NCI-H2227 (cell line): ENCODE measurements at regions not wholly inside any gene's neighbourhood (a gene's known extent, or its start where the extent isn't known, plus 50 kb on each side); places are given as distances from the start of the nearest gene placed in this dataset.

ENCODE experiments used
- DNase-seq: peaks from one replicate; lab custom pipeline; 2025; ENCODE audit not compliant: unreplicated experiment; lab: John Stamatoyannopoulos, UW

- DNase-seq, result no peak
Measured at GRCh38 chr2:43109261-43109743, 117.1 kb downstream of the ZFP36L2 start.

GRCh38 chr2:43107679-43108078, 118.7 kb downstream of the ZFP36L2 start:
- no peak for DNase-seq

GRCh38 chr2:43106559-43107527, 119.6 kb downstream of the ZFP36L2 start:
- DNase-seq, result no peak

- no peak for DNase-seq
Measured at GRCh38 chr2:43105586-43106558, 120.5 kb downstream of the ZFP36L2 start.

DNA sequence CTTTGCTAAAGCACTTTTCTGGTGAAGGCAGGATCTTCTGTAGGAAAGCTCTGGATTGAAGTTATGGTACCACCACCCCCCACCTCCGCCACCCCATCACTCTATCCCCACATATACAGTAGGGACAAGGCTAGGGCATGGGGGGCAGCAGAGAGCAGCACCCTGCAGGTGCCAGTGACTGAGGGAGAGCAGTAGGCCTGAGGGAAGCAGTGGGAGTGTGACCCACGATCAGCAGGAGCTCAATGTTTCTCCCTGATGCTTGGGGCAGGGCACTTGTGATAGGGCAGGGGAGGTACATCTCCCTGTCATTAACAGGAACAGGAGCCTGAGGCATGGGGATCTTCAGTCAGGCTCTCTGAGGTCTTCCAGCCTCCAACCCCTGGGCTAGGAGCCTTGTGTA, 121.6 kb downstream of the ZFP36L2 start:
- DNase-seq, result no peak

DNA sequence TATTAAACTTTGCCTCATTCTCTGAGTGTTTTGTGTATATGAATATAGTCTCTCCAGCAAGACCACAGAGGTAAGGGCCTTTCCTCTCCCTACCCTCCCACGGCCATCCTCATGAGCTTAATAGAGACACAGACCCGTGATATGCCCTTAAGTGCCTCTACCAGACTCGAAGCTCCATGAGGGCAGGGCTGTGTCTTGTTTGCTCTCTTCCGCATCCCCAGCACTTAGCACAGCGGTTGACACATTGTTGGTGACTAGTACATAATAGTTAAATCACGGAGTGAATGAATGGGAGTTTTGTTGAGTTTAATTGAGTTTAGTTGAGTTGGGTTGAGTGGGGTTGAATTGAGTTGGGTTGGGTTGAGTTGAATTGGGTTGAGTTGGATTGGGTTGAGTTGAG, 122.3 kb downstream of the ZFP36L2 start:
- DNase-seq, result no peak

GRCh38 chr2:43103093-43103404, 123.4 kb downstream of the ZFP36L2 start:
- DNase-seq, result no peak

- no peak for DNase-seq
Measured at GRCh38 chr2:43102366-43103092, 123.9 kb downstream of the ZFP36L2 start.

DNA sequence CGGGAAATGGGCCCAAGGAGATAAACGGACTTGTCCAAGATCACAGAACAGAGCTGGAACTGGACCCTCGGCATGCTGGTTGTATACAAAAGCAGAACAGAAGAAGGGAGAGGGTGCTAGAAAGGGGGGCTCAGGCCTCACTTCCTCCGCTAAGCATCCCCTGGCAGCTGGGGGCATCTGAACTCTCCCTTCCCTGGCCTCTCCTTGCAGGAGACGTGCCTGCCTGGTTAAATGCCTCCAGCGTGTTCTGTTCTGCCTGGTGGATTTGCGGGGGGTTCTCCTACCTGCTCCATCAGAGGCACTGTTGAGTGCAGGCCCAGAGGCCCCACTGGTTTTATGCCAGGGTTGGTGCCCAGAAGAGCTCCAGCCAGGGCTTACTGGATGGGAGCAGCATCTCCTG, 124.7 kb downstream of the ZFP36L2 start:
- no peak for DNase-seq

DNA sequence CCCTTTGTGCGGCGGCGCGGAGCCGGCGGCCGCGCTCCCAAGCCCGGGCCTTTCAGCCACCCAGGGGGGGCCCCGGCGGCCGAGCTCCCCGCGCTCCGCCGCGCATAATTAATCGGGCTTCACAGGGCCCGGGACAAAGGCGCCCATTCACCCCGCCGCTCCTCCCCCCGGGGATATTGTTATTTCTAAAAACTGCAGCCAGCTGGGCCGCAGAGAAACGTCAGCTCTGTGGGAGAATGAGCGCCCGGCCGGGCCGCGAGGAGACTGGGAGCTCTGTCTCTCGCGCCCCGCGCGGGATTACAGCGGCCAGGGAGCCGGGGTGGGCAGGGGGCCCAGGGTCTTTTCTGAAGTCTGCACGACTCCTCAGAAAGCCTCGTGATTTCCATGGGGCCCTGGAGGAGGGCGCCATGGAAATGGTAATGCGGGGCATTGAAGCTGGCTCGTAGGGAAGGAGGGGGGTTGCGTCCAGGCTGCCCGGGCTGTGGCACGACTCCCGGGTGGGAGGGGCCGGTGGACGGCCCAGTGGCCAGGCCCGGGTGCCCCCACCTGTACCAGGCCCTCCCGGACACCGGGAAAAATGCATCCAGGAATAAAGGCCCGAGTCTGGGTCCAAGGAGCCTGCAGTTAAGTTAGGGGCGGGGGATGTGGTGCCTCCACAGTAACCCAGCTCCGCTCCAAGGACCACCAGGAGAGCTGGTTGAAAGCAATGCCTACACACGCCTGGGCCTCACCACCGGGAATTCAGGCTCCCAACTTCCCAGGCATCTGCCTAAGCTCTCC, 125.3 kb downstream of the ZFP36L2 start:
- peak; percentile 70 for DNase-seq

GRCh38 chr2:43100362-43100882, 126.0 kb downstream of the ZFP36L2 start:
- DNase-seq, result no peak

GRCh38 chr2:43099797-43100196, 126.6 kb downstream of the ZFP36L2 start:
- DNase-seq, result no peak

DNA sequence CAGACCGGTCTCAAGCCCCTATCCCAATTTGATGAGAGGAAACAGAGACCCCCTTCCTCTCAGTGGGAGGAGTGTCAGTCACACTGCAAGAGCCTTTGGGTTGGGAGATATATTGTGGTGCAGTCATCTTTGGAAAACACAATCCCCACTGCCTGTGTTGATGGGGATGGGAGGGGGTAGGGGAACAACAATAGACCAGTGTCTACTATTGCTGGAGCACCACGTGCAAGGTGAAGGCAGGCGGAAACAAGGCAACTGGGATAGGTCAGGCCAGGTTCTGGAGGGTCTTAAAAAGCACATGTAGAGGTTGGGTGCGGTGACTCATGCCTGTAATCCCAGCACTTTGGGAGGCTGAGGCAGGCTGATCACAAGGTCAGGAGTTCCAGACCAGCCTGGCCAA, 127.9 kb downstream of the ZFP36L2 start:
- no peak for DNase-seq

DNA sequence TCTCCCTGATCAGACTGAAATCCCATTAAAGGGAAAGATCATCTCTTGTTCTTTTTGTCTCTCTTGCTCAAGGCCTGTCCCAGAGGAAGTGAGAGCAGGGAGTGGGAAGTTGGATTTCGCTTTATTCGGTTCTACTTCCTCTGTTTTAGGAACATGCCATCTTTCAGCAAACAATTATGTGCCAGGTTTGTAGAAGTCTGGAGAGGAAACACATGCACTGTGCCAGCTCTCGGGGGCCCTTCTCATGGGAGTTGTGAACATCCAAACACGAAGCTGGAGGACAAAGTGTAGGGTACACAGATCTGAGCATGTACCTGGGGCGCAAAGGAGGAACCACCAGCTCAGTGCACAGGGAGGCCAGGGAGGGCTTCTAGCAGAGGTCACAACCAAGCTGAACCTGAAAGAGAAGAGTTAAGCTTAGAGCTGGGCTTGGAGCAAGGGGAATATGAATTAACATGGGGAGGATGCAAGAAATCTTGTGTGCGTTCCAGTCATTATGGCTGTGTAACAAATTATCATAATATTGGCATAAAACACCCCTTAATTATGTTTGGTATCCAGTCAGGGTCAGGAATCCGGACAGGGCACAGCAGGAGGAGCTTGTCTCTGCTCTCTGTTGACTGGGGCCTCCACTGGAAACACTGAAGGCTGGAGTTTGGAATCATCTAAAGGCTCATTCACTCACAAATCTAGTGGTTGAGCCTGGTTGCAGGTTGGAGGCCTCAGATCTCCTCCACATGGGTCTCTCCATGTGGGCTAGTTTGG, 128.6 kb downstream of the ZFP36L2 start:
- DNase-seq, result no peak

DNA sequence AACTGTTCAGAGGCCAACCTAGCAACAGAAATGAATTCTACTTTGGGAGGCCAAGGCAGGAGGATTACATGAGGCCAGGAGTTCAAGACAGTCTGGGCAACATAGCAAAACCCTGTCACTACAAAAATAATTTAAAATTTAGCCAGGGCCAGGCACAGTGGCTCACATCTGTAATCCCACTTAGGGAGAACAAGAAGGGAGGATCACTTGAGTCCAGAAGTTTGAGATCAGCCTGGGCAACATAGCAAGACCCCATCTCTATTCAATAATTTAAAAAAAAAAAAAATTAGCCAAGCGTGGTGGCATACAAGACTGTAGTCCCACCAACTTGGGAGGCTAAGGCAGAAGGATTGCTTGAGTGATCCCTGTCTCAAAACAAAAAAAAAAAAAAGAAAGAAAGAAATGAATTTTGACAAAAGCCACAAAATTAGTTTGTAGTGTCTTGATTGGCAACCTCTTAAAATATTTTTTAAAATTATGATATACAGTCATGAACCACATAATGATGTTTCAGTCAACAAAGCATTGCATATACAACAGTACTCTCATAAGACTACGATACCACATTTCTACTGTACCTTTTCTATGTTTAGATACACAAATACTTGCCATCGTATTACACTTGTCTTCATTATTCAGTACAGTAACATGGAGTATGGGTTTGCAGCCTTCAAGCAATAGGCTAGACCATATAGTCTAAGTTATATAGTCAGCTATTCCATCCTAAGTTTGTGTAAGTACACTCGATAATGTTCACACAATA, 130.7 kb downstream of the ZFP36L2 start:
- no peak for DNase-seq

DNA sequence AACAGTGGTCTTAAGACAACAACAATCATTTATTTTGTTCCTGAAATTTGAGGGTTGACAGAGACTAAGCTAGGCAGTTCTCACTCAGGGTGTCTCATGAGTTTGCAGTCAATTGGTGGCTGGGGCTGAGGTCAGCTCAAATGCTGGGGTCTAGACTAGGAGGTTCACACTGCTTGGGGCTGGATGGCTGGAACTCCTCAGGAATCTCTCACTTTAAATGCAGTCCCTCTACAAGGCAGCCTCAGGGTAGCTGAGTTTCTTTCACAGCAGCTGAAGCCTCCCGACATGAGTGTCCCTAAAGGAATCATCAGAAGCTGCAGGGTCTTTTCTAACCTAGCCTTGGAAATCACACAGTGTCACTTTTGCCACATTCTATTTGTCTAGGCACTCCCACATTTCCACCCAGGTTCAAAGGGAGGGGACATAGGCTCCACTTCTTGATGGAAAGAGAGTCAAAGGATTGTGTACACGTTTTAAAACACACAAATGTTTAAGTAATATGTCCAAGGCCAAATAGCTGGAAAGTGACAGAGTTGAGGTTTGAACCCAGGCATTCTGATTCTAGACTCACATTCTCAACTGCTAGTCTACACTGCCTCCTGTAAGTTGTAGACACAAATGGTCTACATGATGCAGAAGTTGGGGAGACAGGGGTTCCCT, 133.8 kb downstream of the ZFP36L2 start:
- no peak for DNase-seq

GRCh38 chr2:43090317-43090716, 136.1 kb downstream of the ZFP36L2 start:
- no peak for DNase-seq
